ENCODE measurements at regions not wholly inside any gene's neighbourhood (a gene's known extent, or its start where the extent isn't known, plus 50 kb on each side); places are given as distances from the start of the nearest gene placed in this dataset.
"Not testable (repeated sequence)": the region's sequence is repeated elsewhere in the genome, so short reads cannot be mapped to it uniquely, and the experiment has no call there.

- Mint-ChIP-seq H3K4me3 (no peak overlapping the region), H3K27me3 (no peaks in the 10 kb centered on the region), H3K27ac (no peak overlapping the region), H3K36me3 (ENCODE audit: low read depth) (no peaks in the 10 kb centered on the region), H3K9me3 (no peaks in the 10 kb centered on the region), H3K4me1 (ENCODE audit: low read depth) (no peaks in the 10 kb centered on the region)
- intact Hi-C loops (cut with micrococcal nuclease), result no loop called here
Observed at GRCh38 chr7:159210581-159211235, 66.0 kb upstream of the VIPR2 start.

- no peaks in the 10 kb centered on the region for H3K9me3 Mint-ChIP-seq
- no peak overlapping the region for H3K4me3 Mint-ChIP-seq
- H3K27me3 Mint-ChIP-seq, result no peaks in the 10 kb centered on the region
- H3K27ac Mint-ChIP-seq, result no peak overlapping the region
- H3K4me1 Mint-ChIP-seq (ENCODE audit: low read depth), result no peaks in the 10 kb centered on the region
- intact Hi-C loops (cut with micrococcal nuclease), result no loop called here
- H3K36me3 Mint-ChIP-seq (ENCODE audit: low read depth), result no peaks in the 10 kb centered on the region
Observed at GRCh38 chr7:159209429-159209828, 64.8 kb upstream of the VIPR2 start.

DNA sequence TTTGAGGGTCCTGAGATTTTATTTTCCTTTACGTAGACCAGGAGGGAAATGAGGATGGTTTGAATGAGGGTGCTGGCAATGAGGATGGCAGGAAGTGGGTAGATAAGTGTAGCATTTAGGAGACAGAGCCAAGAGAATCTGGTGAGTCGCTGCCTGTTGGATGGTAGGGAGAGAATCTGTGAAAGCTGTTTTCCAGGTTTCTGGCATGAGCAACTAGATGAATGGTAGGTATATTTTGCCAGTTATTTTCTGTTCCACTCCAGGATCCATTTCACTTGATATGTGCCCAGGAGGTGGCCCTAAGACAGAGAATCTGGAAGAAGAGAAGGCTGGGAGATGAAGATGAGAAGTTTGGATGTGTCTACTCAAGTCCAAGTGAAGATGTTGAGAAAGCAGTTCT, 63.3 kb upstream of the VIPR2 start:
- Mint-ChIP-seq H3K4me1 (ENCODE audit: low read depth) (no peaks in the 10 kb centered on the region), H3K4me3 (no peak overlapping the region), H3K9me3 (no peaks in the 10 kb centered on the region), H3K36me3 (ENCODE audit: low read depth) (no peaks in the 10 kb centered on the region), H3K27ac (no peak overlapping the region), H3K27me3 (no peaks in the 10 kb centered on the region)
- intact Hi-C loops (cut with micrococcal nuclease), result no loop called here

GRCh38 chr7:159207393-159207792, 62.7 kb upstream of the VIPR2 start:
- no peak overlapping the region for H3K4me3 Mint-ChIP-seq
- H3K9me3 Mint-ChIP-seq, result no peaks in the 10 kb centered on the region
- no peak overlapping the region for H3K27ac Mint-ChIP-seq
- no peaks in the 10 kb centered on the region for H3K4me1 Mint-ChIP-seq (ENCODE audit: low read depth)
- H3K27me3 Mint-ChIP-seq, result no peaks in the 10 kb centered on the region
- H3K36me3 Mint-ChIP-seq (ENCODE audit: low read depth), result no peaks in the 10 kb centered on the region
- intact Hi-C loops (cut with micrococcal nuclease), result no loop called here

DNA sequence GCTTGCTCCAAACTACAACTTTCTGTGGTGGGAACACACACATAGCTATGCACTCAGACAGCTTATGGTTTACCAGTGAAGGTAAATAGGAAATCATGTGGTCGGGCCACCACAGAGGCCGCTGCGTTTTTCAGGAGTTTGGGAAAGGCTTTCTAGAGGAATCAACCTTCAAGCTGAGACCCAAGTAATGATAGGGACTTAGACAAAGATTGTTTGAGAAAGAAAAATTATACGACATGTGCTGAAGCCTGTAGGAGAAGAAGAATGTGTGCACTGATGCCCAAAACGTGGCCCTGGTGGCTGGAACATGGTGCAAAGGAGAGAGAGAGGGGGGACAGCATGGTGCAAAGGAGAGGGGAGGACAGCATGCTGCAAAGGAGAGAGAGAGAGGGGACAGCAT, 61.2 kb upstream of the VIPR2 start:
- no peaks in the 10 kb centered on the region for H3K36me3 Mint-ChIP-seq (ENCODE audit: low read depth)

DNA sequence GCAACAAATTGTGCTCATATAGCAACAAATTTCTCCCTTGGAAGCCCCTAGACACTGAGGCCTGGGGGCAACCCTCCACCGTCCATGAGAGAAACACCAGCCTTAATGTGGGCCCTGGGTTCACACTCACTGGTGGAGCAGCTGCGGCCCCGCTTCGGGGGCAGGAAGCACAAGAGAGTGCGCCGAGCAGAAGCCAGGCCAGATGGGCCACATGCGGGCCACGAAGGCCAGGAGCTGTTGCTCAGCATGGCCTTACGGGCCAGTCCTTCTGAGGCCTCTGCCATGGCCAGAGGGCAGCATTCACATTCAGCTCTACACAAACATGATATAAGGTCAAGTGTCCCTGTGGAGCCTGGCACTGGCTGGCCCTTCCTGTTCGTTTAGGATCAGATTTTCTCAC, 60.0 kb upstream of the VIPR2 start:
- Mint-ChIP-seq H3K4me1 (ENCODE audit: low read depth) (no peaks in the 10 kb centered on the region), H3K36me3 (ENCODE audit: low read depth) (no peaks in the 10 kb centered on the region), H3K27ac (no peak overlapping the region), H3K4me3 (no peak overlapping the region), H3K9me3 (no peaks in the 10 kb centered on the region), H3K27me3 (no peaks in the 10 kb centered on the region)
- intact Hi-C loops (cut with micrococcal nuclease), result no loop called here

More for the DNA sequence above, 61.2 kb upstream of the VIPR2 start:
- intact Hi-C loops (cut with micrococcal nuclease), result no loop called here
- H3K4me3 Mint-ChIP-seq, result no peak overlapping the region
- no peaks in the 10 kb centered on the region for H3K27me3 Mint-ChIP-seq
- H3K27ac Mint-ChIP-seq, result no peak overlapping the region
- no peaks in the 10 kb centered on the region for H3K9me3 Mint-ChIP-seq
- H3K4me1 Mint-ChIP-seq (ENCODE audit: low read depth), result no peaks in the 10 kb centered on the region

GRCh38 chr7:159203253-159203652, 58.6 kb upstream of the VIPR2 start:
- H3K27ac Mint-ChIP-seq; H3K9me3 Mint-ChIP-seq; H3K27me3 Mint-ChIP-seq; H3K4me1 Mint-ChIP-seq (ENCODE audit: low read depth); H3K36me3 Mint-ChIP-seq (ENCODE audit: low read depth); H3K4me3 Mint-ChIP-seq; intact Hi-C loops (cut with micrococcal nuclease): not testable (repeated sequence)

GRCh38 chr7:159201722-159202330, 57.2 kb upstream of the VIPR2 start:
- intact Hi-C loops (cut with micrococcal nuclease), result no loop called here
- Mint-ChIP-seq H3K4me1 (ENCODE audit: low read depth) (peaks cover 6% of the 10 kb centered on the region), H3K4me3 (no peak overlapping the region), H3K36me3 (ENCODE audit: low read depth) (no peaks in the 10 kb centered on the region), H3K9me3 (no peaks in the 10 kb centered on the region), H3K27me3 (no peaks in the 10 kb centered on the region), H3K27ac (no peak overlapping the region)

DNA sequence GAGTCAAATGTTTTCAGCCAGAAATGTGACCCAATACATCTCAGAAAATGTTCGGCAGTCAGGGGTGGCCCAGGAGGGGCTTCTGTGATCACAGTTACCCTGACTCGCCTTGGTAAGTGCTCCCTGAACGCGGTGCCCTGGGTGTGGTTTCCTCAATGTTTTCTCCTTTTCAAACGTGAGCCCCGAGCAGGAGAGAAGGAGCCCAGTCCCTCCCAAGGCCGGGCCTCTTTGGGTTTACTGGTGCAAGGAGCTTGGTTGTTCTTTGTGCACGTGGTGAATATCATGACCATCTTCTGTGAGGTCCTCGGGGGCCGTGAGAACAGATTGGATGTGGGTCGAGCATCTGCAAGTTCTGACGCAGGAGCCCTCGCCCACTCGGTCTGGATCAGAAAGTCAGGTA, 55.8 kb upstream of the VIPR2 start:
- Mint-ChIP-seq H3K36me3 (ENCODE audit: low read depth) (no peaks in the 10 kb centered on the region), H3K4me3 (no peak overlapping the region), H3K4me1 (ENCODE audit: low read depth) (peaks cover 6% of the 10 kb centered on the region), H3K9me3 (no peaks in the 10 kb centered on the region), H3K27me3 (no peaks in the 10 kb centered on the region), H3K27ac (no peak overlapping the region)
- intact Hi-C loops (cut with micrococcal nuclease), result no loop called here

- intact Hi-C loops (cut with micrococcal nuclease), result no loop called here
- Mint-ChIP-seq H3K27me3 (no peaks in the 10 kb centered on the region), H3K27ac (no peak overlapping the region), H3K9me3 (no peaks in the 10 kb centered on the region), H3K4me1 (ENCODE audit: low read depth) (peaks cover 6% of the 10 kb centered on the region), H3K4me3 (no peak overlapping the region), H3K36me3 (ENCODE audit: low read depth) (no peaks in the 10 kb centered on the region)
Observed at GRCh38 chr7:159198016-159198724, 53.5 kb upstream of the VIPR2 start.

DNA sequence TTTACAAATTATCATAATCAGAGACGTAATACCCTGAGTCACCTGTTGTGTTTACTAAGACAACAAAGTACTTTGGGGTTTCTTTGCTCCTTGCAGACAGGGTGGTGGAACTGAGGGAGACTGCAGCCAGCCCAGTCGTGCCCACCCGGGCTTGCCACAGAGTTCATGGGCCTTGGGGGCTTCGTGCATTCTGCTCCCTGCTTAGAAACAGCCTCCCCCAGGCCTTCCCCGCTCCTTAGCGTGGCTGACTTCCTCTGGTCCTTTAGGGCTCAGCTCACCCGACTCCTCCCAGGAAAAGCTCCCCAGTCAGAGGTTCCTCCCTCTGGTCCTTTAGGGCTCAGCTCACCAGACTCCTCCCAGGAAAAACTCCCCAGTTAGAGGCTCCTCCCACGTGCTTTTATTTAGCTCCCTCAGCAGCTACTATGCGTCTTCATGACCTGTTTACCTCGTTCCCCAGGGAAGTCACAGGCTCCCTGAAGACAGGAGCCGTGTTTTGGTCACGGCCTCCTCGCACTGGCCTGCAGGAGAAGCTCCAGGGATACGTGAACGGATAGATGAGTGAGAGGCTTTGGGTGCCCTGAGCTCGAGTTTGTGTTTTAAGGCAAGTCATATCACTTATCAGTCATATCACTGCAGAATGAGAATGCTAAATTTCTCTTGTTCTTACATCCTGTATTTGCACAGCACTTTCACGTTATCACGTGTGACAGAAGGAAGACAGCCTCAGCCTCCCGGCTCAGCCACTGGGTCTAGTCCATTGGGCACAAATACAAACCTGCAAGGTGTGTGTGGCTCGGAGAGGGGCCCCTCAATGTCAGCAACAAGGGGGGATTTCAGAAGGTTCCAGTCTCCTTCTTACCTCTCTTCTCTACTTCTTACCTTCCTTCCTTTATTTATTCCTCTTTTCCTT, 52.7 kb upstream of the VIPR2 start:
- no peaks in the 10 kb centered on the region for H3K27me3 Mint-ChIP-seq
- intact Hi-C loops (cut with micrococcal nuclease), result no loop called here
- no peaks in the 10 kb centered on the region for H3K9me3 Mint-ChIP-seq
- no peaks in the 10 kb centered on the region for H3K36me3 Mint-ChIP-seq (ENCODE audit: low read depth)
- H3K27ac Mint-ChIP-seq, result no peak overlapping the region
- H3K4me1 Mint-ChIP-seq (ENCODE audit: low read depth), result peaks cover 6% of the 10 kb centered on the region
- H3K4me3 Mint-ChIP-seq, result peak overlapping the region; percentile 13

DNA sequence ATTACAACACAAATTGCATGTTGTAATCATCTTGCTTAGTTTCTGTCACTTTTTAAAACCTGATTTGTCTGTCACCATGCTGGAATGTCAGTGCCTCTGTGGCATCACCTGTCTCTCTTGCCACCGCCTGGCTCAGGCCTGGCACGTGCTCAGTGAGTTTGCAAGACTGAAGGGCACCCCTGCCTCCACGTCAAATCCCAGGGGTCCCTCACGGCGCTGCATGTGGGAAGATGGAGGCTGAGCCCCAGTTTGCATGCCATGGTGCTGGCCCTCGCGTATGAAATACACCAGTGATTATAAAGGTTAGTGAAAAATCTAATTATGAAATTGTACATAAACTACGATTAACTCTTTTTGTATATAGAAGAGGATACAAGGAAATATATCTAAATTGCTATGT, 51.9 kb upstream of the VIPR2 start:
- Mint-ChIP-seq H3K4me3 (no peak overlapping the region), H3K4me1 (ENCODE audit: low read depth) (peaks cover 6% of the 10 kb centered on the region), H3K27ac (no peak overlapping the region), H3K9me3 (no peaks in the 10 kb centered on the region), H3K36me3 (ENCODE audit: low read depth) (no peaks in the 10 kb centered on the region), H3K27me3 (no peaks in the 10 kb centered on the region)
- intact Hi-C loops (cut with micrococcal nuclease), result no loop called here

DNA sequence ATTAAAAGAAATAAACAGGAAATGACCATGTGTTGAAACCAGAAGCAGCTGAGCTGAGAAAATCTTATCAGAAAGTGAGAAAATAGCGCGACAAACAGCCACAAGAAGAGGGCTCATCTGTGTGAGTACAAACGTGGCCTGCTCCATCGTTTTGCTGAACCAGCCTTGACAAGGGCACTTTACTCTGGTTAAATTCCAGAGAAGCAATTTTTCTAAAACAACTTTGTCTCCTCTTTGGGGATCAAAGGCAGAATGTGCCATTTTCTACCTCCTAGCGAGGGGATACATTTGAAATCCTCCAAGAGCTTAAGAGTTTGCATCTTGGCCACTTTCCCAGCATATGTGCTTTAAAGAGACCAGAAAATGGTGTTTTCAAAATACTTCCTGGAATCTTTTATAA, 51.3 kb upstream of the VIPR2 start:
- H3K4me1 Mint-ChIP-seq (ENCODE audit: low read depth), result peaks cover 6% of the 10 kb centered on the region
- H3K9me3 Mint-ChIP-seq, result no peaks in the 10 kb centered on the region
- H3K27me3 Mint-ChIP-seq, result no peaks in the 10 kb centered on the region
- H3K27ac Mint-ChIP-seq, result no peak overlapping the region
- H3K4me3 Mint-ChIP-seq, result no peak overlapping the region
- intact Hi-C loops (cut with micrococcal nuclease), result no loop called here
- no peaks in the 10 kb centered on the region for H3K36me3 Mint-ChIP-seq (ENCODE audit: low read depth)
